Aorta (tissue), 5 donors: ENCODE measurements at regions not wholly inside any gene's neighbourhood (a gene's known extent, or its start where the extent isn't known, plus 50 kb on each side); places are given as distances from the start of the nearest gene placed in this dataset.

Experiments
- ATAC-seq: fragments of 200-7000 bp; cut with Tn5 transposase; one replicate; pipeline ENCODE4 v1.9.1; 2022; ENCODE audit warnings: moderate library complexity; ENCODE audit not compliant: low FRiP score
- DNase-seq, 2 donors: peaks; one replicate each; pipeline ENCODE4 v3.0.0-alpha.2; 2020
- H3K27ac ChIP-seq, 2 donors: one replicate each; pipeline ENCODE4 v1.5.1; 2013; ENCODE audit warnings: low read length in 2 of 2, mild to moderate bottlenecking in 2 of 2, moderate library complexity in 2 of 2, control low read depth in 1 of 2, inconsistent platforms in 1 of 2, low read depth in 1 of 2
- H3K27me3 ChIP-seq, 2 donors: one replicate each; pipeline ENCODE4 v1.6.1; 2013; ENCODE audit warnings: control low read depth in 1 of 2, low read length in 1 of 2, mild to moderate bottlenecking in 1 of 2, moderate library complexity in 1 of 2; ENCODE audit not compliant: insufficient read depth in 2 of 2, control insufficient read depth in 1 of 2
- H3K36me3 ChIP-seq, 2 donors: one replicate each; pipeline ENCODE4 v1.6.1; 2013; ENCODE audit warnings: control low read depth in 1 of 2, low read length in 1 of 2, mild to moderate bottlenecking in 1 of 2; ENCODE audit not compliant: insufficient read depth in 2 of 2, control insufficient read depth in 1 of 2
- H3K4me1 ChIP-seq, 2 donors: one replicate each; pipeline ENCODE4 v1.6.1; 2013; ENCODE audit warnings: low read length in 2 of 2, control low read depth in 1 of 2, mild to moderate bottlenecking in 1 of 2, moderate library complexity in 1 of 2; ENCODE audit not compliant: insufficient read depth in 2 of 2, control insufficient read depth in 1 of 2
- H3K4me3 ChIP-seq, 2 donors: one replicate each; pipeline ENCODE4 v1.5.1; 2013; ENCODE audit warnings: low read length in 2 of 2, control low read depth in 1 of 2, mild to moderate bottlenecking in 1 of 2
- H3K9me3 ChIP-seq: one replicate; pipeline ENCODE4 v1.6.1; 2013; ENCODE audit warnings: mild to moderate bottlenecking, low read length; ENCODE audit not compliant: control insufficient read depth
- WGBS, 2 donors: extraction: QIAGEN DNeasy Blood & Tissue Kit; methylation state at CpG; one replicate each; pipeline ENCODE4 v1.1.7; 2013; 5-methylcytosine and 5-hydroxymethylcytosine counted together
- intact Hi-C, 2 donors: fragments of 100-400 bp; cut with DNase I; formaldehyde crosslinking; loops; one replicate each; pipeline versions ENCODE4 v1.14.2 to v1.15.0; 2022
- donor health status: healthy with polysubstance abuse.
- donor health status: Bipolar disorder and iron deficiency.
- donor health status: DM: no; HTN: no; CAD: no.
- donor health status: DM: no; HTN: no; CAD: no.
- donor health status: DM: yes; HTN: yes; CAD: no.

- WGBS, 2 donors = 81 to 89% methylated on average over 5 of the region's 5 CpGs
- intact Hi-C loops = no loop called here
- no peak for ATAC-seq
Measured at GRCh38 chr16:59202233-59202862, 468.2 kb upstream of the GOT2 start.

GRCh38 chr16:59201821-59202220, 467.7 kb upstream of the GOT2 start:
- DNase-seq (no peak), ATAC-seq (no peak)
- H3K4me3 ChIP-seq = no peak overlapping the region
- intact Hi-C loops = no loop called here
- no peaks in the 10 kb centered on the region for H3K9me3 ChIP-seq
- H3K27ac ChIP-seq = no peak overlapping the region
- H3K4me1 ChIP-seq = peaks cover 0 to 2% of the 10 kb centered on the region in 2 donors
- no peaks in the 10 kb centered on the region for H3K36me3 ChIP-seq
- WGBS, 2 donors = 96 to 100% methylated on average over 1 of the region's 1 CpG
- H3K27me3 ChIP-seq = no peaks in the 10 kb centered on the region

More at GRCh38 chr16:59202233-59202862, 468.2 kb upstream of the GOT2 start:
- DNase-seq = no peak
- Histone ChIP-seq H3K27me3 (no peaks in the 10 kb centered on the region), H3K36me3 (no peaks in the 10 kb centered on the region), H3K4me1 (peaks cover 0 to 2% of the 10 kb centered on the region in 2 donors), H3K4me3 (no peak overlapping the region), H3K27ac (no peak overlapping the region), H3K9me3 (no peaks in the 10 kb centered on the region)

- H3K9me3 ChIP-seq = no peaks in the 10 kb centered on the region
- no peak overlapping the region for H3K4me3 ChIP-seq
- intact Hi-C loops = no loop called here
- H3K36me3 ChIP-seq = no peaks in the 10 kb centered on the region
- no peak for ATAC-seq
- no peak for DNase-seq
- peaks cover 0 to 2% of the 10 kb centered on the region in 2 donors for H3K4me1 ChIP-seq
- 31 to 56% methylated on average over 2 of the region's 2 CpGs for WGBS, 2 donors
- no peaks in the 10 kb centered on the region for H3K27me3 ChIP-seq
- H3K27ac ChIP-seq = no peak overlapping the region
Measured at GRCh38 chr16:59201160-59201559, 467.0 kb upstream of the GOT2 start.

- H3K27me3 ChIP-seq = no peaks in the 10 kb centered on the region
- 7 to 8% methylated on average over 3 of the region's 3 CpGs for WGBS, 2 donors
- no peaks in the 10 kb centered on the region for H3K36me3 ChIP-seq
- no peak overlapping the region for H3K27ac ChIP-seq
- no peak for DNase-seq
- no peaks in the 10 kb centered on the region for H3K9me3 ChIP-seq
- H3K4me3 ChIP-seq = no peak overlapping the region
- ATAC-seq = no peak
- peaks cover 0 to 2% of the 10 kb centered on the region in 2 donors for H3K4me1 ChIP-seq
- intact Hi-C loops = no loop called here
Measured at GRCh38 chr16:59198487-59198886, 464.4 kb upstream of the GOT2 start.

- H3K27ac ChIP-seq = no peak overlapping the region
- DNase-seq (no peak), ATAC-seq (no peak)
- 24 to 32% methylated on average over 2 of the region's 2 CpGs for WGBS, 2 donors
- no peak overlapping the region for H3K4me3 ChIP-seq
- no peaks in the 10 kb centered on the region for H3K27me3 ChIP-seq
- no peaks in the 10 kb centered on the region for H3K36me3 ChIP-seq
- H3K9me3 ChIP-seq = no peaks in the 10 kb centered on the region
- H3K4me1 ChIP-seq = peaks cover 0 to 2% of the 10 kb centered on the region in 2 donors
- intact Hi-C loops = no loop called here
Measured at GRCh38 chr16:59195242-59195641, 461.1 kb upstream of the GOT2 start.

GRCh38 chr16:59193637-59194036, 459.5 kb upstream of the GOT2 start:
- 97% methylated on average over 2 of the region's 2 CpGs for WGBS, 2 donors
- intact Hi-C loops = no loop called here
- Histone ChIP-seq H3K36me3 (no peaks in the 10 kb centered on the region), H3K27me3 (no peaks in the 10 kb centered on the region), H3K27ac (no peak overlapping the region), H3K9me3 (no peaks in the 10 kb centered on the region), H3K4me1 (peaks cover 0 to 2% of the 10 kb centered on the region in 2 donors), H3K4me3 (no peak overlapping the region)
- ATAC-seq (no peak), DNase-seq (no peak)

GRCh38 chr16:59192551-59193199, 458.6 kb upstream of the GOT2 start:
- Histone ChIP-seq H3K27ac (no peak overlapping the region), H3K27me3 (no peaks in the 10 kb centered on the region), H3K9me3 (no peaks in the 10 kb centered on the region), H3K36me3 (no peaks in the 10 kb centered on the region), H3K4me1 (no peaks in the 10 kb centered on the region), H3K4me3 (no peak overlapping the region)
- WGBS, 2 donors = 32 to 43% methylated on average over 6 of the region's 6 CpGs
- peak in 1 of 2 donors; percentile 45 for DNase-seq
- ATAC-seq = no peak
- intact Hi-C loops = no loop called here

GRCh38 chr16:59190731-59191130, 456.6 kb upstream of the GOT2 start:
- no peak for ATAC-seq

GRCh38 chr16:59188029-59188428, 453.9 kb upstream of the GOT2 start:
- intact Hi-C loops = no loop called here
- Histone ChIP-seq H3K4me1 (no peaks in the 10 kb centered on the region), H3K36me3 (no peaks in the 10 kb centered on the region), H3K4me3 (no peak overlapping the region), H3K27ac (no peak overlapping the region), H3K27me3 (no peaks in the 10 kb centered on the region), H3K9me3 (peaks cover 4% of the 10 kb centered on the region)
- DNase-seq (no peak), ATAC-seq (no peak)
- 81% methylated on average over 3 of the region's 3 CpGs for WGBS, 2 donors

More at GRCh38 chr16:59190731-59191130, 456.6 kb upstream of the GOT2 start:
- no peaks in the 10 kb centered on the region for H3K27me3 ChIP-seq
- no peak overlapping the region for H3K4me3 ChIP-seq
- no peaks in the 10 kb centered on the region for H3K4me1 ChIP-seq
- no peaks in the 10 kb centered on the region for H3K36me3 ChIP-seq
- no peaks in the 10 kb centered on the region for H3K9me3 ChIP-seq
- no peak for DNase-seq
- no peak overlapping the region for H3K27ac ChIP-seq
- intact Hi-C loops = no loop called here
